Activated CD4-positive, alpha-beta T cell treated with anti-CD3 and anti-CD28 coated beads, Interleukin-2, amount 10 ng/mL, durations not matched to agents 24 days and 14 days (primary cell): ENCODE measurements at regions not wholly inside any gene's neighbourhood (a gene's known extent, or its start where the extent isn't known, plus 50 kb on each side); places are given as distances from the start of the nearest gene placed in this dataset.
"Not testable (repeated sequence)": the region's sequence is repeated elsewhere in the genome, so short reads cannot be mapped to it uniquely, and the experiment has no call there.

Experiments used
- DNase-seq: peaks from one replicate; pipeline ENCODE4 v3.0.0; 2022
- H3K27ac Mint-ChIP-seq: one replicate; pipeline ENCODE4 v1.8.0; 2022; ENCODE audit warnings: mild to moderate bottlenecking, mixed read lengths
- H3K27me3 Mint-ChIP-seq: one replicate; pipeline ENCODE4 v1.8.0; 2022; ENCODE audit warnings: mixed read lengths
- H3K36me3 Mint-ChIP-seq: one replicate; pipeline ENCODE4 v1.8.0; 2022; ENCODE audit warnings: low read depth, mild to moderate bottlenecking, mixed read lengths
- H3K4me1 Mint-ChIP-seq: one replicate; pipeline ENCODE4 v1.8.0; 2021; ENCODE audit warnings: mixed read lengths
- H3K4me3 Mint-ChIP-seq: one replicate; pipeline ENCODE4 v1.8.0; 2022; ENCODE audit warnings: mild to moderate bottlenecking, moderate library complexity, mixed read lengths
- H3K9me3 Mint-ChIP-seq: one replicate; pipeline ENCODE4 v1.8.0; 2021; ENCODE audit warnings: mixed read lengths
- intact Hi-C: fragments of 100-400 bp; cut with micrococcal nuclease; formaldehyde crosslinking; loops from one replicate; pipeline ENCODE4 v1.15.1; 2023

- Mint-ChIP-seq H3K9me3 (no peaks in the 10 kb centered on the region), H3K27me3 (peaks cover 2% of the 10 kb centered on the region), H3K36me3 (no peaks in the 10 kb centered on the region), H3K4me1 (no peaks in the 10 kb centered on the region), H3K27ac (no peak overlapping the region), H3K4me3 (no peak overlapping the region)
- intact Hi-C loops: no loop called here
- DNase-seq: no peak
These were observed 50.3 kb upstream of the OSBPL11 start for GRCh38 chr3:125645616-125646015.

GRCh38 chr3:125646581-125646980 lies 51.3 kb upstream of the OSBPL11 start:
- H3K27me3 Mint-ChIP-seq: peaks cover 2% of the 10 kb centered on the region
- H3K9me3 Mint-ChIP-seq: no peaks in the 10 kb centered on the region
- DNase-seq: no peak
- H3K4me1 Mint-ChIP-seq: no peaks in the 10 kb centered on the region
- no peak overlapping the region for H3K27ac Mint-ChIP-seq
- no peaks in the 10 kb centered on the region for H3K36me3 Mint-ChIP-seq
- intact Hi-C loops: no loop called here
- H3K4me3 Mint-ChIP-seq: no peak overlapping the region

- DNase-seq: no peak
- H3K36me3 Mint-ChIP-seq: no peaks in the 10 kb centered on the region
- H3K27me3 Mint-ChIP-seq: peaks cover 2% of the 10 kb centered on the region
- no peaks in the 10 kb centered on the region for H3K4me1 Mint-ChIP-seq
- H3K4me3 Mint-ChIP-seq: no peak overlapping the region
- no peaks in the 10 kb centered on the region for H3K9me3 Mint-ChIP-seq
- no peak overlapping the region for H3K27ac Mint-ChIP-seq
- intact Hi-C loops: no loop called here
These were observed 52.2 kb upstream of the OSBPL11 start for GRCh38 chr3:125647318-125648014.

GRCh38 chr3:125651244-125651643 lies 55.9 kb upstream of the OSBPL11 start:
- Mint-ChIP-seq H3K4me1 (no peaks in the 10 kb centered on the region), H3K27me3 (peaks cover 2% of the 10 kb centered on the region), H3K27ac (no peak overlapping the region), H3K36me3 (no peaks in the 10 kb centered on the region), H3K4me3 (no peak overlapping the region), H3K9me3 (no peaks in the 10 kb centered on the region)
- no peak for DNase-seq
- intact Hi-C loops: no loop called here

DNA sequence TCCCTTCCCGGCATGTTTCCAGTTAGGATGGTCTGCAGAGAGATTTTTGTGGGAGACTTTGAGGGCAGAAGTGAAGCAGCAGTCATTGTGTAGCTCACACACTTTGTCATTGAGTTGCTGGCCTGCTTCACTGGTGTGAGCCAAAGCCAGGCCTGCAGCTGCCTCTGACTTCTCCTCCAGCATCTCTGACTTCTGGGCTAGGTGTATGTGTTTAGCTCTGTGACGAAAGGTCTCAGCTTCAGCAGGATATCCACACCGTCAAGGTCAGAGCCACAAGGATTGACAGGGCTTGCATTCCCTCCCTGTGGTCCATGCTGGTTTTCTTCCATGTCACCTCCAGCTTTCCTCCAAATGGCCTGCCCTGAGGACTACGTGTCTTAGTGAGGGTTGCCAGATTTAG lies 57.1 kb upstream of the OSBPL11 start:
- no peak overlapping the region for H3K27ac Mint-ChIP-seq

DNA sequence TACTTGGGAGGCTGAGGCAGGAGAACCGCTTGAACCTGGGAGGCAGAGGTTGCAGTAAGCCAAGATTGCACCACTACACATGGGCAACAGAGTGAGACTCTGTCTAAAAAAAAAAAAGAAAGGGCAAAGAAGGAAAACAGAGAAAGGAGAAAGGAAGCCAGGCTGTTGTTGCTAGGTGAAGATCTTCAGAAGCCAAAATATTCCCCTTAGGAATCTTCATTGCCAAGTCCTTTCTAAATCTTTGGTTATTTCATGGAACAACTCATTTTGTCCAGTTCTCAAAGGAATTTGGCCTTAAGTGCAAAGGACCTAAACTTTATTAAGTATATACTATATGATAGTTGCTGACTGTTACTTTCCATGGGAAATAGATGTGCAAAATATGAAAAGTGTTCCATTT lies 59.2 kb upstream of the OSBPL11 start:
- H3K4me1 Mint-ChIP-seq: no peaks in the 10 kb centered on the region
- H3K27ac Mint-ChIP-seq: no peak overlapping the region
- H3K27me3 Mint-ChIP-seq: no peaks in the 10 kb centered on the region
- intact Hi-C loops: no loop called here
- DNase-seq: no peak
- no peaks in the 10 kb centered on the region for H3K9me3 Mint-ChIP-seq
- H3K4me3 Mint-ChIP-seq: no peak overlapping the region
- no peaks in the 10 kb centered on the region for H3K36me3 Mint-ChIP-seq

More for the DNA sequence above, 57.1 kb upstream of the OSBPL11 start:
- Mint-ChIP-seq H3K4me1 (no peaks in the 10 kb centered on the region), H3K36me3 (no peaks in the 10 kb centered on the region), H3K27me3 (no peaks in the 10 kb centered on the region), H3K9me3 (no peaks in the 10 kb centered on the region), H3K4me3 (no peak overlapping the region)
- intact Hi-C loops: no loop called here
- DNase-seq: no peak

- H3K4me1 Mint-ChIP-seq: no peaks in the 10 kb centered on the region
- H3K4me3 Mint-ChIP-seq: no peak overlapping the region
- H3K27ac Mint-ChIP-seq: no peak overlapping the region
- H3K9me3 Mint-ChIP-seq: no peaks in the 10 kb centered on the region
- H3K36me3 Mint-ChIP-seq: no peaks in the 10 kb centered on the region
- no peaks in the 10 kb centered on the region for H3K27me3 Mint-ChIP-seq
- no peak for DNase-seq
- intact Hi-C loops: no loop called here
These were observed 67.4 kb upstream of the OSBPL11 start for GRCh38 chr3:125662675-125663074.

DNA sequence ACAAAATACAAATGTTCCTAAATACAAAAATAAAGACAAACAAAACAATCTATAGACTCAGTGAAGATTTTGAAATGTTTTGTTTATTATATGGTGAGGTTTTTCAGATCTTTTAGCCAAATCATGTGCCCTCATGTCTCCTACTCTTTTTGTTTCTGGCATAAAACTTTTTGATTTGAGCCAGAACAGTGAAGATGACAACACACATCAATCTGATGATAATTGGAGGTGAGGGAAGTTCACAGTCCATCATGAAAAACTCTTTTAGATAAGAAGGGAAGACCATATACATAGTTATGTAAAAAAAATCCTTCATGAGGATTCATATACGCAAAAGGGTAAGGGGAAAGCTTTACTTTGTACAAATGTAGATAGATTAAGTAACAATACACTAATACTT lies 75.1 kb upstream of the OSBPL11 start:
- H3K36me3 Mint-ChIP-seq: no peaks in the 10 kb centered on the region
- intact Hi-C loops: no loop called here
- no peaks in the 10 kb centered on the region for H3K9me3 Mint-ChIP-seq
- no peak overlapping the region for H3K4me3 Mint-ChIP-seq
- no peak overlapping the region for H3K27ac Mint-ChIP-seq
- H3K27me3 Mint-ChIP-seq: peaks cover 8% of the 10 kb centered on the region
- DNase-seq: no peak
- no peaks in the 10 kb centered on the region for H3K4me1 Mint-ChIP-seq

DNA sequence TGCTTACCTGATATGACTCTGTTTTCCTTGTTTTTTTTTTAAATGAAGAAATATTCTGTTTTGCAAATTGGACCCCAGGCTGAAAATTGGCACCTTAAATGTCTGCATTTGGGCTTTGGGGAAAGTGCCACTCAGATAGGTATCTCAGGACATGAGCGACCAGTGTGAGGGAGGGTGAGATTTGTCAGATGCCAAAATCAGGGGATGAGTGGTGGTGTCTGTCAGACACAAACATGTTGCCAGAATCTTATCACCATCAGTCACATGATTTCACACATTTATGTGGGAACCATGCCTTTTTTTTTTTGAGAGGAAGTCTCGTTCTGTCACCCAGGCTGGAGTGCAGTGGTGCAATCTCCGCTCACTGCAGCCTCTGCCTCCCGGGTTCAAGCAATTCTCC lies 75.6 kb upstream of the OSBPL11 start:
- Mint-ChIP-seq H3K4me1 (no peaks in the 10 kb centered on the region), H3K27me3 (peaks cover 9% of the 10 kb centered on the region), H3K36me3 (no peaks in the 10 kb centered on the region), H3K4me3 (no peak overlapping the region), H3K9me3 (no peaks in the 10 kb centered on the region), H3K27ac (no peak overlapping the region)
- intact Hi-C loops: no loop called here
- DNase-seq: no peak

DNA sequence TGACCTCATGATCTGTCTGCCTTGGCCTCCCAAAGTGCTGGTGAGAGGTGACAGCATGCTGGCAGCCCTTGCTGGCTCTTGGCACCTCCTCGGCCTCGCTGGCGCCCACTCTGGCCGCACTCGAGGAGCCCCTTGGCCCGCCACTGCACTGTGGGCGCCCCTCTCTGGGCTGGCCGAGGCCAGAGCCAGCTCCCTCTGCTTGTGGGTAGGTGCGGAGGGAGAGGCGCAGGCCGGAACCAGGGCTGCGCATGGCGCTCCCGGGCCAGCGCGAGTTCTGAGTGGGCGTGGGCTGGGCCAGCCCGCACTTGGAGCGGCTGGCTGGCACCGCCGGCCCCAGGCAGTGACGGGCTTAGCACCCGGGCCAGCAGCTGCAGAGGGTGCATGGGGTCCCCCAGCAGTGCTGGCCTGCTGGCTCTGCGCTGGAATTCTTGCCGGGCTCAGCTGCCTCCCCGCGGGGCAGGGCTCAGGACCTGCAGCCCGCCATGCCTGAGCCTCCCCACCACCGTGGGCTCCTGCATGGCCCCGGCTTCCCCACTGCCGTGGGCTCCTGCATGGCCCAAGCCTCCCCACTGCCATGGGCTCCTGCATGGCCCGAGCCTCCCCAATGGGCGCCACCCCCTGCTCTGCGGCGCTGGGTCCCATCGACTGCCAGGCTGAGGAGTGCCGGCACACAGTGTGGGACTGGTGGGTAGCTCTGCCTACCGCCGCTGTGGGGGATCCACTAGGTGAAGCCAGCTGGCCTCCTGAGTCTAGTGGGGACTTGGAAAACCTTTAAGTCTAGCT lies 76.4 kb upstream of the OSBPL11 start:
- peaks cover 9% of the 10 kb centered on the region for H3K27me3 Mint-ChIP-seq
- no peak for DNase-seq
- no peaks in the 10 kb centered on the region for H3K4me1 Mint-ChIP-seq
- H3K4me3 Mint-ChIP-seq: no peak overlapping the region
- H3K9me3 Mint-ChIP-seq: no peaks in the 10 kb centered on the region
- intact Hi-C loops: no loop called here
- no peaks in the 10 kb centered on the region for H3K36me3 Mint-ChIP-seq
- no peak overlapping the region for H3K27ac Mint-ChIP-seq

DNA sequence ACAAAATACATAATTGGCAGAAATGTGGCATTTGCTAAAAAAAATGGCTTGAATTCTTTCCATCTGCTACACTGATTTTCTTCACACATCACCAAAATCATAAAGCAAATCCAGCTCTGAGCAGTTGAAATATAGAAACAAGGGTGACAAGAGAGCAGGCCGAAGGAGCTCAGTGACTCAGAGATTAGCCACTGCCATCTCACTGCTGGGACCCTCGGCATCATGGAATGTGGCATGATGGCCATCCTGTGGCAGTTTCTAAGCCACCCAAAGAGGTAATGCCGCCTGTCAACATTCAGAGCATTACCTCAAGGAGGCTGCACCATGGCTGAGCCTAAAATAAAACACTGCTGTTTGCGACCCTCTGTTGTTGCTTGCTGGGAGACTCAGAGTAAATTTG lies 80.5 kb upstream of the OSBPL11 start:
- no peak for DNase-seq
- H3K4me3 Mint-ChIP-seq: no peak overlapping the region
- no peaks in the 10 kb centered on the region for H3K4me1 Mint-ChIP-seq
- H3K9me3 Mint-ChIP-seq: no peaks in the 10 kb centered on the region
- no peak overlapping the region for H3K27ac Mint-ChIP-seq
- H3K36me3 Mint-ChIP-seq: no peaks in the 10 kb centered on the region
- intact Hi-C loops: no loop called here
- peaks cover 7% of the 10 kb centered on the region for H3K27me3 Mint-ChIP-seq

- Mint-ChIP-seq H3K4me3 (no peak overlapping the region), H3K9me3 (no peaks in the 10 kb centered on the region), H3K27me3 (peaks cover 4% of the 10 kb centered on the region), H3K36me3 (no peaks in the 10 kb centered on the region), H3K4me1 (no peaks in the 10 kb centered on the region), H3K27ac (no peak overlapping the region)
- intact Hi-C loops: no loop called here
- no peak for DNase-seq
These were observed 84.0 kb upstream of the OSBPL11 start for GRCh38 chr3:125679258-125679657.

- Mint-ChIP-seq H3K4me1 (no peaks in the 10 kb centered on the region), H3K27me3 (peaks cover 8% of the 10 kb centered on the region), H3K9me3 (no peaks in the 10 kb centered on the region), H3K4me3 (no peak overlapping the region), H3K36me3 (no peaks in the 10 kb centered on the region), H3K27ac (no peak overlapping the region)
- intact Hi-C loops: no loop called here
- no peak for DNase-seq
These were observed 85.8 kb upstream of the OSBPL11 start for GRCh38 chr3:125681146-125681545.

- intact Hi-C loops, H3K4me3 Mint-ChIP-seq, H3K27me3 Mint-ChIP-seq, DNase-seq, H3K9me3 Mint-ChIP-seq, H3K27ac Mint-ChIP-seq, H3K4me1 Mint-ChIP-seq, H3K36me3 Mint-ChIP-seq: not testable (repeated sequence)
These were observed 86.6 kb upstream of the OSBPL11 start for GRCh38 chr3:125681906-125682305.

DNA sequence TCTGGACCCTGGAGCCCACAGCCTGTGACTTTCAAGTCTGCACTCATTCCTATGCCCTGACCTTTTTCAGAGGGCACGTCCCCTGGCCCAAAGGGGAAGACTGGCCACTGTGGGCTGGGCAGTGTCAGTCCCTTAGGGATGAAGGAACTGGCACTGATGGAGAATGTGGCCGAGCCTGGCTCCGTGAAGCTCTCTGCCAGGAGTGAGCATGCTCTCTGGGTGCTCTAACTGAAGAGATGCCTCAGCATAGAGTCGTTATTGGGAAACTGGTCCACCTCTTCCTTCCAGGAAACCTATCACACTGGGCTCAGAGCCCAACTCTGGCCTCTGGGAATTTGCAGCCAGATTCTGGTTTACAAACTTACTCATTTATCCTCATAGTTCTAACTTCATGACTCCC lies 87.3 kb upstream of the OSBPL11 start:
- intact Hi-C loops, H3K4me3 Mint-ChIP-seq, H3K36me3 Mint-ChIP-seq, H3K9me3 Mint-ChIP-seq, H3K4me1 Mint-ChIP-seq, H3K27ac Mint-ChIP-seq, H3K27me3 Mint-ChIP-seq, DNase-seq: not testable (repeated sequence)
